DOHH2 (cell line): ENCODE measurements at regions not wholly inside any gene's neighbourhood (a gene's known extent, or its start where the extent isn't known, plus 50 kb on each side); places are given as distances from the start of the nearest gene placed in this dataset.

Experiments used
- H3F3A ChIP-seq: fragments of 200-600 bp; sonication (generic), shearing (Covaris generic); 2 replicates; pipeline ENCODE4 v1.6.0; 2016; ENCODE audit warnings: antibody characterized with exemption, mild to moderate bottlenecking; ENCODE audit not compliant: control insufficient read depth, insufficient read depth
- H3K27ac ChIP-seq: fragments of 200-600 bp; sonication (generic); 2 replicates; pipeline ENCODE4 v1.5.1; 2014; ENCODE audit warnings: low read depth, mild to moderate bottlenecking, low read length, moderate library complexity
- H3K27me3 ChIP-seq: fragments of 200-600 bp; sonication (generic); 2 replicates; pipeline ENCODE4 v1.6.1; 2014; ENCODE audit warnings: mild to moderate bottlenecking, low read length, mixed read lengths; ENCODE audit not compliant: control insufficient read depth
- H3K36me3 ChIP-seq: fragments of 200-600 bp; sonication (generic); 2 replicates; pipeline ENCODE4 v1.6.1; 2014; ENCODE audit warnings: mild to moderate bottlenecking, low read length, moderate library complexity, mixed read lengths; ENCODE audit not compliant: control insufficient read depth
- H3K4me1 ChIP-seq: fragments of 200-600 bp; sonication (generic); 2 replicates; pipeline ENCODE4 v1.6.1; 2014; ENCODE audit warnings: mild to moderate bottlenecking, low read length, mixed read lengths; ENCODE audit not compliant: control insufficient read depth
- H3K4me2 ChIP-seq: fragments of 200-600 bp; sonication (generic); 2 replicates; pipeline ENCODE4 v1.6.0; 2014; ENCODE audit warnings: mild to moderate bottlenecking, low read length, moderate library complexity
- H3K4me3 ChIP-seq: fragments of 200-600 bp; sonication (generic); 2 replicates; pipeline ENCODE4 v1.5.1; 2014; ENCODE audit warnings: mild to moderate bottlenecking, low read length, mixed read lengths
- H3K79me2 ChIP-seq: fragments of 200-600 bp; sonication (generic); 2 replicates; pipeline ENCODE4 v1.6.1; 2014; ENCODE audit warnings: mild to moderate bottlenecking, low read length, mixed read lengths; ENCODE audit not compliant: control insufficient read depth
- H3K9me2 ChIP-seq: fragments of 200-600 bp; sonication (generic); replicated peaks from 2 replicates; pipeline ENCODE4 v1.6.1; 2014; ENCODE audit warnings: mild to moderate bottlenecking, low read length, mixed read lengths; ENCODE audit not compliant: control insufficient read depth
- H3K9me3 ChIP-seq: fragments of 200-600 bp; sonication (generic); 2 replicates; pipeline ENCODE4 v1.6.1; 2014; ENCODE audit warnings: antibody characterized with exemption, low read length, mixed read lengths; ENCODE audit not compliant: control insufficient read depth, insufficient read depth
- H4K20me1 ChIP-seq: fragments of 200-600 bp; sonication (generic); 2 replicates; pipeline ENCODE4 v1.6.0; 2014; ENCODE audit warnings: low read depth, mild to moderate bottlenecking, antibody characterized with exemption, low read length, moderate library complexity; ENCODE audit not compliant: control insufficient read depth, insufficient read depth
- EZH2phosphoT487 ChIP-seq: fragments of 200-600 bp; sonication (generic); IDR thresholded peaks from 2 replicates; pipeline ENCODE4 v1.6.1; 2017; ENCODE audit warnings: borderline replicate concordance, mild to moderate bottlenecking, antibody characterized with exemption, low read length, moderate library complexity, mixed read lengths
- TF ChIP-seq, protein P1 (sequence below): fragments of 200-600 bp; sonication (generic); IDR thresholded peaks from one replicate; pipeline ENCODE4 v1.5.1; 2014; ENCODE audit warnings: antibody characterized with exemption, mild to moderate bottlenecking, low read depth, low read length; ENCODE audit not compliant: poor library complexity, severe bottlenecking

DNA sequence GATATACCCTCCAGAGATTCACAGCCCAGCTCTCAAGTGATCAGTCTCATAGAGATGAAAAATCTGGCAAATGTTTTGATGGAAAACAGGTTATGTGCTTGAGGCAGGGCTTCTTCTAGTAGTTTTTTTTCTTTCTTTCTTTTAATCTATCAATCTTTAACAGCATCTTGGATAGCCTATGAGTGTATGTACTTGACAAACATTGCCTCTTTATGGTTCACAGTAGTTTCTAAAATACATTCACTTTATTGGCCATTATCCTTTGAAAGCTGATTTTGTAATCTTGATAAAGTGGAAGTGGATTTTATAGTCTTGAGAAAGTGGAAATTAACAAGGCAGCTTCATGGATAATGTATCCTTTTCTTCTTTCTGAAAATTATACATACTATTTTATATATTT is 51.4 kb upstream of the IL1R1 start:
- Histone ChIP-seq H3K4me1 (no peaks in the 10 kb centered on the region), H4K20me1 (no peaks in the 10 kb centered on the region), H3K36me3 (no peaks in the 10 kb centered on the region), H3K4me2 (no peak overlapping the region), H3F3A (no peaks in the 10 kb centered on the region), H3K27ac (no peak overlapping the region), H3K9me2 (no peaks in the 10 kb centered on the region), H3K27me3 (no peaks in the 10 kb centered on the region), H3K4me3 (no peak overlapping the region), H3K79me2 (no peaks in the 10 kb centered on the region), H3K9me3 (no peaks in the 10 kb centered on the region)
- TF ChIP-seq EZH2phosphoT487: no peak
- TF ChIP-seq, protein P1, sequence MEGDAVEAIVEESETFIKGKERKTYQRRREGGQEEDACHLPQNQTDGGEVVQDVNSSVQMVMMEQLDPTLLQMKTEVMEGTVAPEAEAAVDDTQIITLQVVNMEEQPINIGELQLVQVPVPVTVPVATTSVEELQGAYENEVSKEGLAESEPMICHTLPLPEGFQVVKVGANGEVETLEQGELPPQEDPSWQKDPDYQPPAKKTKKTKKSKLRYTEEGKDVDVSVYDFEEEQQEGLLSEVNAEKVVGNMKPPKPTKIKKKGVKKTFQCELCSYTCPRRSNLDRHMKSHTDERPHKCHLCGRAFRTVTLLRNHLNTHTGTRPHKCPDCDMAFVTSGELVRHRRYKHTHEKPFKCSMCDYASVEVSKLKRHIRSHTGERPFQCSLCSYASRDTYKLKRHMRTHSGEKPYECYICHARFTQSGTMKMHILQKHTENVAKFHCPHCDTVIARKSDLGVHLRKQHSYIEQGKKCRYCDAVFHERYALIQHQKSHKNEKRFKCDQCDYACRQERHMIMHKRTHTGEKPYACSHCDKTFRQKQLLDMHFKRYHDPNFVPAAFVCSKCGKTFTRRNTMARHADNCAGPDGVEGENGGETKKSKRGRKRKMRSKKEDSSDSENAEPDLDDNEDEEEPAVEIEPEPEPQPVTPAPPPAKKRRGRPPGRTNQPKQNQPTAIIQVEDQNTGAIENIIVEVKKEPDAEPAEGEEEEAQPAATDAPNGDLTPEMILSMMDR: no peak

DNA sequence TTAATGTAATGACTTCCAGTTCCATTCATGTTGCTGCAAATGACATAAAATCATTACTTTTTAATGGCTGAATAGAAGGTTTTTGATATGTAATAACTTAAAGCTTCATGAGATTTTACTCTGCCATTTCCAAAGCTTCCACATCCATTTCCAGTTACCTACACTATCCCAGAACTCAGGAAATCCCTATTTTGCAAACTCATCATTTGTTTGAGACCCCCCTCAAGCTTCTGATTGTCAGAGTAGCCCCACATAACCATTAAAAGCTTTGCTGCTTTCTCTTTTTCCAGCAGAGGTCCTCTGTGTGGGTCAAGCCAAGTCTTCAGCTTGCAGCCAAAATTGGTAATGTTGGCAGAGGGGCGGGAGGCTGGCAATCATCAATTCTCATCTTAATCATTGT is 50.6 kb upstream of the IL1R1 start:
- Histone ChIP-seq H3K9me3 (no peaks in the 10 kb centered on the region), H3K79me2 (no peaks in the 10 kb centered on the region), H3K36me3 (no peaks in the 10 kb centered on the region), H4K20me1 (no peaks in the 10 kb centered on the region), H3K27ac (no peak overlapping the region), H3K27me3 (no peaks in the 10 kb centered on the region), H3F3A (no peaks in the 10 kb centered on the region), H3K4me3 (no peak overlapping the region), H3K9me2 (no peaks in the 10 kb centered on the region), H3K4me1 (no peaks in the 10 kb centered on the region), H3K4me2 (no peak overlapping the region)
- no peak for TF ChIP-seq EZH2phosphoT487
- TF ChIP-seq, protein P1: no peak

DNA sequence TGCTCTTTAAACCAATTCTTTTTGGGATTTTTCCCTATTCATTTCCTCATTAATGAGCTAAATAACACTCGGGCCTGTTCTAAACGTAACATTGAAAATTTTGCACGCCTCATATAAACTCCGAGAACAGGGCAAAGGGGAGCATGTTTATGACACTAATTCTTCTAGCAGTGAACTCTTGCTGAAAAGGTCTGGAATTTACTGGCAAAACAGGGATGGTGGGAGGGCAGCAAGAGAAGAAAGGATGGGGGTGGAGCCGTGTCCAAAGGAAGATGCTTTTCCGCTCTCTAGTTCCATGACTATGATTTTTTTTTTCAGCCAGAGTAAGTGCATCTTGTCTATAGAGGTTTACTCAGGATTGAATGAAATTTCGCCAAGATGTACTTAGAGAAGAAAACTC is 50.0 kb upstream of the IL1R1 start:
- Histone ChIP-seq H3K27ac (no peak overlapping the region), H3K9me2 (no peaks in the 10 kb centered on the region), H3K4me1 (no peaks in the 10 kb centered on the region), H4K20me1 (no peaks in the 10 kb centered on the region), H3K79me2 (no peaks in the 10 kb centered on the region), H3F3A (no peaks in the 10 kb centered on the region), H3K27me3 (no peaks in the 10 kb centered on the region), H3K4me3 (no peak overlapping the region), H3K4me2 (no peak overlapping the region), H3K9me3 (no peaks in the 10 kb centered on the region), H3K36me3 (no peaks in the 10 kb centered on the region)
- TF ChIP-seq, protein P1: no peak
- TF ChIP-seq EZH2phosphoT487: no peak
